ENCODE measurements at regions not wholly inside any gene's neighbourhood (a gene's known extent, or its start where the extent isn't known, plus 50 kb on each side); places are given as distances from the start of the nearest gene placed in this dataset.

GRCh38 chr4:31715302-31715701 lies 995.1 kb downstream of the PCDH7 start:
- Histone ChIP-seq H3K9me2 (replicated peaks; ENCODE audit: low read length) (no peaks in the 10 kb centered on the region), H3K36me3 (ENCODE audit: low read depth, low read length) (no peaks in the 10 kb centered on the region), H2AFZ (ENCODE audit: low read length) (no peak overlapping the region), H3K27ac (ENCODE audit: low read length) (no peak overlapping the region), H3K4me2 (ENCODE audit: low read length) (no peak overlapping the region), H3K4me3 (ENCODE audit: low read length) (no peak overlapping the region), H3K79me2 (ENCODE audit: low read length) (no peaks in the 10 kb centered on the region), H3K9ac (ENCODE audit: low read length) (no peak overlapping the region), H3K9me3 (ENCODE audit: low read length) (no peaks in the 10 kb centered on the region), H3F3A (ENCODE audit: low read length, unreplicated experiment) (no peaks in the 10 kb centered on the region), H3K4me1 (ENCODE audit: insufficient read depth, low read length) (no peaks in the 10 kb centered on the region), H3K27me3 (ENCODE audit: low read length) (no peaks in the 10 kb centered on the region), H4K20me1 (ENCODE audit: low read length) (no peaks in the 10 kb centered on the region)
- intact Hi-C loops (cut with micrococcal nuclease), result no loop called here
- no peak for ATAC-seq
- no TSS peak for BruUV-seq (replicated peaks)
- TF ChIP-seq EZH2 (IDR thresholded peaks at IDR 0.05; ENCODE audit: low read length, unreplicated experiment), result no peak
- TF ChIP-seq EZH2phosphoT487 (IDR thresholded peaks at IDR 0.05; ENCODE audit: borderline replicate concordance, low read length), result no peak
- no peak for TF ChIP-seq CTCF (conservative IDR thresholded peaks at IDR 0.05; ENCODE audit: low read depth, low read length)
- CTCF ChIA-PET, result no interaction called here
- POLR2A ChIA-PET (ENCODE audit: unreplicated experiment), result no interaction called here
- no peak for DNase-seq

GRCh38 chr4:31727030-31727429 lies 1006.9 kb downstream of the PCDH7 start:
- no peak overlapping the region for H2AFZ ChIP-seq (ENCODE audit: low read length)
- ATAC-seq (no peak), DNase-seq (no peak)
- H3K36me3 ChIP-seq (ENCODE audit: low read depth, low read length), result no peaks in the 10 kb centered on the region
- no peak overlapping the region for H3K4me2 ChIP-seq (ENCODE audit: low read length)
- intact Hi-C loops (cut with micrococcal nuclease), result no loop called here
- H3K27ac ChIP-seq (ENCODE audit: low read length), result no peak overlapping the region
- H3K4me1 ChIP-seq (ENCODE audit: insufficient read depth, low read length), result no peaks in the 10 kb centered on the region
- TF ChIP-seq EZH2 (IDR thresholded peaks at IDR 0.05; ENCODE audit: low read length, unreplicated experiment), result no peak
- TF ChIP-seq CTCF (conservative IDR thresholded peaks at IDR 0.05; ENCODE audit: low read depth, low read length), result no peak
- TF ChIP-seq EZH2phosphoT487 (IDR thresholded peaks at IDR 0.05; ENCODE audit: borderline replicate concordance, low read length), result no peak
- H3K9me3 ChIP-seq (ENCODE audit: low read length), result no peaks in the 10 kb centered on the region
- no peak overlapping the region for H3K4me3 ChIP-seq (ENCODE audit: low read length)
- no peaks in the 10 kb centered on the region for H3F3A ChIP-seq (ENCODE audit: low read length, unreplicated experiment)
- H3K9ac ChIP-seq (ENCODE audit: low read length), result no peak overlapping the region
- no peaks in the 10 kb centered on the region for H3K27me3 ChIP-seq (ENCODE audit: low read length)
- H3K9me2 ChIP-seq (replicated peaks; ENCODE audit: low read length), result no peaks in the 10 kb centered on the region
- BruUV-seq (replicated peaks), result no TSS peak
- ChIA-PET POLR2A (ENCODE audit: unreplicated experiment) (no interaction called here), CTCF (no interaction called here)
- H4K20me1 ChIP-seq (ENCODE audit: low read length), result no peaks in the 10 kb centered on the region
- no peaks in the 10 kb centered on the region for H3K79me2 ChIP-seq (ENCODE audit: low read length)

GRCh38 chr4:31735004-31735403 lies 1014.8 kb downstream of the PCDH7 start:
- no peaks in the 10 kb centered on the region for H3K27me3 ChIP-seq (ENCODE audit: low read length)
- no peak overlapping the region for H3K27ac ChIP-seq (ENCODE audit: low read length)
- ChIA-PET POLR2A (ENCODE audit: unreplicated experiment) (no interaction called here), CTCF (no interaction called here)
- H3K36me3 ChIP-seq (ENCODE audit: low read depth, low read length), result no peaks in the 10 kb centered on the region
- intact Hi-C loops (cut with micrococcal nuclease), result no loop called here
- TF ChIP-seq CTCF (conservative IDR thresholded peaks at IDR 0.05; ENCODE audit: low read depth, low read length) (no peak), EZH2phosphoT487 (IDR thresholded peaks at IDR 0.05; ENCODE audit: borderline replicate concordance, low read length) (no peak), EZH2 (IDR thresholded peaks at IDR 0.05; ENCODE audit: low read length, unreplicated experiment) (no peak)
- no peaks in the 10 kb centered on the region for H3K9me2 ChIP-seq (replicated peaks; ENCODE audit: low read length)
- no peaks in the 10 kb centered on the region for H4K20me1 ChIP-seq (ENCODE audit: low read length)
- no peak overlapping the region for H3K4me2 ChIP-seq (ENCODE audit: low read length)
- H3K9ac ChIP-seq (ENCODE audit: low read length), result no peak overlapping the region
- no peak overlapping the region for H3K4me3 ChIP-seq (ENCODE audit: low read length)
- no TSS peak for BruUV-seq (replicated peaks)
- no peaks in the 10 kb centered on the region for H3F3A ChIP-seq (ENCODE audit: low read length, unreplicated experiment)
- H3K4me1 ChIP-seq (ENCODE audit: insufficient read depth, low read length), result no peaks in the 10 kb centered on the region
- no peaks in the 10 kb centered on the region for H3K9me3 ChIP-seq (ENCODE audit: low read length)
- H3K79me2 ChIP-seq (ENCODE audit: low read length), result no peaks in the 10 kb centered on the region
- H2AFZ ChIP-seq (ENCODE audit: low read length), result no peak overlapping the region
- no peak for ATAC-seq
- DNase-seq, result no peak
